ENCODE measurements at regions not wholly inside any gene's neighbourhood (a gene's known extent, or its start where the extent isn't known, plus 50 kb on each side); places are given as distances from the start of the nearest gene placed in this dataset.

GRCh38 chr12:23217667-23218066 lies 592.7 kb downstream of the ETNK1 start:
- Histone ChIP-seq H3K4me2 (ENCODE audit: control insufficient read depth, insufficient read depth) (no peak overlapping the region), H4K20me1 (ENCODE audit: control insufficient read depth, insufficient read depth) (no peaks in the 10 kb centered on the region), H2AFZ (ENCODE audit: control insufficient read depth, low read depth, low read length) (no peak overlapping the region), H3K4me3 (no peak overlapping the region), H3K9me3 (replicated peaks; ENCODE audit: control insufficient read depth, insufficient read depth, low read length) (no peaks in the 10 kb centered on the region; the same call in 2 of the 3 replicates), H3K27me3 (replicated peaks in 1 of 2; ENCODE audit: control insufficient read depth in 2 of 2, insufficient read depth in 2 of 2, low read length in 1 of 2) (no peaks in the 10 kb centered on the region), H3K9ac (ENCODE audit: control insufficient read depth, insufficient read depth, low read length) (no peak overlapping the region), H3K36me3 (ENCODE audit: control insufficient read depth in 2 of 2, insufficient read depth in 2 of 2, low read length in 1 of 2) (no peaks in the 10 kb centered on the region), H3K27ac (ENCODE audit: control insufficient read depth, insufficient read depth) (no peak overlapping the region), H3K79me2 (ENCODE audit: control insufficient read depth, insufficient read depth, low read length) (no peaks in the 10 kb centered on the region), H3K4me1 (ENCODE audit: control insufficient read depth, insufficient read depth, low read length) (no peaks in the 10 kb centered on the region)
- DNase-seq (ENCODE audit: low read depth, low spot score), result no peak
- CTCF ChIA-PET, result no interaction called here
- intact Hi-C loops (cut with micrococcal nuclease; ENCODE audit: unreplicated experiment), result no loop called here
- ATAC-seq, result no peak
- BruUV-seq (replicated peaks), result no TSS peak
- in situ Hi-C loops (cut with MboI), result no loop called here
- SMC1A ChIA-PET (ENCODE audit: uncharacterized antibody, unreplicated experiment), result no interaction called here
- POLR2A ChIA-PET, result no interaction called here
- no peak for FAIRE-seq
- 68% methylated on average over 2 of the region's 2 CpGs for WGBS (ENCODE audit: insufficient coverage, insufficient replicate concordance, low lambda C conversion rate, missing lambda C conversion rate)
- RAD21 ChIA-PET (ENCODE audit: unreplicated experiment), result no interaction called here
- no peak for TF ChIP-seq ZZZ3 (IDR thresholded peaks at IDR 0.05; ENCODE audit: control insufficient read depth, insufficient read length, low read depth)
- TF ChIP-seq CEBPZ (IDR thresholded peaks at IDR 0.05; ENCODE audit: low read depth, low read length), result no peak
- no peak for TF ChIP-seq YBX1 (IDR thresholded peaks at IDR 0.05)
- no peak for TF ChIP-seq SRF (IDR thresholded peaks at IDR 0.05; ENCODE audit: low read depth in 2 of 2, low read length in 2 of 2)

- Histone ChIP-seq H3K36me3 (ENCODE audit: control insufficient read depth in 2 of 2, insufficient read depth in 2 of 2, low read length in 1 of 2) (no peaks in the 10 kb centered on the region), H3K4me2 (ENCODE audit: control insufficient read depth, insufficient read depth) (no peak overlapping the region), H3K4me1 (ENCODE audit: control insufficient read depth, insufficient read depth, low read length) (no peaks in the 10 kb centered on the region), H4K20me1 (ENCODE audit: control insufficient read depth, insufficient read depth) (no peaks in the 10 kb centered on the region), H3K9me3 (replicated peaks; ENCODE audit: control insufficient read depth, insufficient read depth, low read length) (no peaks in the 10 kb centered on the region), H3K27me3 (replicated peaks in 1 of 2; ENCODE audit: control insufficient read depth in 2 of 2, insufficient read depth in 2 of 2, low read length in 1 of 2) (no peaks in the 10 kb centered on the region), H3K9ac (ENCODE audit: control insufficient read depth, insufficient read depth, low read length) (no peak overlapping the region), H3K4me3 (no peak overlapping the region), H2AFZ (ENCODE audit: control insufficient read depth, low read depth, low read length) (no peak overlapping the region), H3K79me2 (ENCODE audit: control insufficient read depth, insufficient read depth, low read length) (no peaks in the 10 kb centered on the region), H3K27ac (ENCODE audit: control insufficient read depth, insufficient read depth) (no peak overlapping the region)
- intact Hi-C loops (cut with micrococcal nuclease; ENCODE audit: unreplicated experiment) (no loop called here), in situ Hi-C loops (cut with MboI) (no loop called here)
- RAD21 ChIA-PET (ENCODE audit: unreplicated experiment), result no interaction called here
- BruUV-seq (replicated peaks), result no TSS peak
- FAIRE-seq (no peak), ATAC-seq (peak; percentile 55; the same call in 2 of the 3 replicates), DNase-seq (ENCODE audit: low read depth, low spot score) (no peak)
- CTCF ChIA-PET, result interaction anchor here (2.9 kb wide), 1 partner anchor 17 kb away, joined by 19 read pairs; no protein-coding TSS in a partner anchor
- SMC1A ChIA-PET (ENCODE audit: uncharacterized antibody, unreplicated experiment), result no interaction called here
- WGBS (ENCODE audit: insufficient coverage, insufficient replicate concordance, low lambda C conversion rate, missing lambda C conversion rate), result 27% methylated on average over 4 of the region's 4 CpGs
- POLR2A ChIA-PET, result no interaction called here
- TF ChIP-seq CTCF (IDR thresholded peaks at IDR 0.05 in 2 of 3, conservative IDR thresholded peaks at IDR 0.05 in 1 of 3; ENCODE audit: control insufficient read depth in 2 of 3, extremely low read depth in 1 of 3, insufficient read depth in 1 of 3, low read depth in 3 of 3, low read length in 3 of 3) (peak; percentile 7 to 28 (median 19); a peak in 2 of 6 replicates), ZNF217 (IDR thresholded peaks at IDR 0.05) (no peak), PML (IDR thresholded peaks at IDR 0.05; ENCODE audit: low read length) (no peak)
Measured at GRCh38 chr12:23221066-23221465, 596.1 kb downstream of the ETNK1 start.
